ENCODE measurements at regions not wholly inside any gene's neighbourhood (a gene's known extent, or its start where the extent isn't known, plus 50 kb on each side); places are given as distances from the start of the nearest gene placed in this dataset.

DNA sequence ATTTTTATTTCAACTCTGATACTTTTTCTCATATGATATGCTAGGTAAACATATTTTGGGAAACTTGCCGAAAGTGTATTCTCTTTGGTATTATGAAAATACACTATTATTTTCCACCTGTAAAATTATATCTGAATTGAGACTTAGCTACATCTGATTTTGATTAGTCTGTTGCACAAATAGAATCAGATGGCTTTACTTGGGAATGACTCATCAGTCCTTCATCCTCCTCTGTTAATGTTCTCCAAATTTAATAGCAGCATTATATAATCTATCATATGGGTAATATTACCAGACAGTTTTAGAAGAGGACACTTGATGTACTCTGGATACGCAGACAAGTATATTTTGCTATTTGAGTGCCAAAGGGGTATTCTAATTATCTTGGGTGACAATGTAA, 245.3 kb downstream of the CTH start:
- Histone ChIP-seq H3K27ac (ENCODE audit: control insufficient read depth, insufficient read depth) (no peak overlapping the region), H3K4me1 (ENCODE audit: control insufficient read depth, insufficient read depth, low read length) (no peaks in the 10 kb centered on the region), H3K79me2 (ENCODE audit: control insufficient read depth, insufficient read depth, low read length) (no peaks in the 10 kb centered on the region), H2AFZ (ENCODE audit: control insufficient read depth, low read depth, low read length) (no peak overlapping the region), H3K27me3 (replicated peaks in 1 of 2; ENCODE audit: control insufficient read depth in 2 of 2, insufficient read depth in 2 of 2, low read length in 1 of 2) (no peaks in the 10 kb centered on the region), H3K4me2 (ENCODE audit: control insufficient read depth, insufficient read depth) (no peak overlapping the region), H3K36me3 (ENCODE audit: control insufficient read depth in 2 of 2, insufficient read depth in 2 of 2, low read length in 1 of 2) (no peaks in the 10 kb centered on the region), H3K4me3 (no peak overlapping the region), H3K9ac (ENCODE audit: control insufficient read depth, insufficient read depth, low read length) (no peak overlapping the region), H4K20me1 (ENCODE audit: control insufficient read depth, insufficient read depth) (no peaks in the 10 kb centered on the region), H3K9me3 (replicated peaks; ENCODE audit: control insufficient read depth, insufficient read depth, low read length) (no peaks in the 10 kb centered on the region)
- no peak for FAIRE-seq
- no TSS peak for BruUV-seq (replicated peaks)
- in situ Hi-C loops (cut with MboI) = no loop called here
- ChIA-PET SMC1A (ENCODE audit: uncharacterized antibody, unreplicated experiment) (no interaction called here), RAD21 (ENCODE audit: unreplicated experiment) (no interaction called here), CTCF (no interaction called here), POLR2A (no interaction called here)
- intact Hi-C loops (cut with micrococcal nuclease; ENCODE audit: unreplicated experiment) = no loop called here
- WGBS (ENCODE audit: insufficient coverage, insufficient replicate concordance, low lambda C conversion rate, missing lambda C conversion rate) = 67% methylated on average over 2 of the region's 2 CpGs
- no peak for ATAC-seq
- TF ChIP-seq ZNF274 (IDR thresholded peaks at IDR 0.05; ENCODE audit: insufficient read depth, insufficient read length) (no peak), TBL1XR1 (IDR thresholded peaks at IDR 0.05; ENCODE audit: low read depth, low read length) (no peak), IRF4 (IDR thresholded peaks at IDR 0.05; ENCODE audit: low read depth, low read length) (no peak), SUPT20H (IDR thresholded peaks at IDR 0.05; ENCODE audit: borderline replicate concordance, control insufficient read depth, low read depth, low read length) (no peak), CREB1 (IDR thresholded peaks at IDR 0.05; ENCODE audit: low read depth) (no peak), SIN3A (IDR thresholded peaks at IDR 0.05; ENCODE audit: low read depth, low read length) (no peak), ASH2L (IDR thresholded peaks at IDR 0.05; ENCODE audit: borderline replicate concordance, low read depth) (no peak), RB1 (IDR thresholded peaks at IDR 0.05; ENCODE audit: borderline replicate concordance) (no peak)
- TF ChIP-seq, protein P1, sequence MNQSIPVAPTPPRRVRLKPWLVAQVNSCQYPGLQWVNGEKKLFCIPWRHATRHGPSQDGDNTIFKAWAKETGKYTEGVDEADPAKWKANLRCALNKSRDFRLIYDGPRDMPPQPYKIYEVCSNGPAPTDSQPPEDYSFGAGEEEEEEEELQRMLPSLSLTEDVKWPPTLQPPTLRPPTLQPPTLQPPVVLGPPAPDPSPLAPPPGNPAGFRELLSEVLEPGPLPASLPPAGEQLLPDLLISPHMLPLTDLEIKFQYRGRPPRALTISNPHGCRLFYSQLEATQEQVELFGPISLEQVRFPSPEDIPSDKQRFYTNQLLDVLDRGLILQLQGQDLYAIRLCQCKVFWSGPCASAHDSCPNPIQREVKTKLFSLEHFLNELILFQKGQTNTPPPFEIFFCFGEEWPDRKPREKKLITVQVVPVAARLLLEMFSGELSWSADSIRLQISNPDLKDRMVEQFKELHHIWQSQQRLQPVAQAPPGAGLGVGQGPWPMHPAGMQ (IDR thresholded peaks at IDR 0.05; ENCODE audit: borderline replicate concordance) = no peak
- TF ChIP-seq, protein P2, sequence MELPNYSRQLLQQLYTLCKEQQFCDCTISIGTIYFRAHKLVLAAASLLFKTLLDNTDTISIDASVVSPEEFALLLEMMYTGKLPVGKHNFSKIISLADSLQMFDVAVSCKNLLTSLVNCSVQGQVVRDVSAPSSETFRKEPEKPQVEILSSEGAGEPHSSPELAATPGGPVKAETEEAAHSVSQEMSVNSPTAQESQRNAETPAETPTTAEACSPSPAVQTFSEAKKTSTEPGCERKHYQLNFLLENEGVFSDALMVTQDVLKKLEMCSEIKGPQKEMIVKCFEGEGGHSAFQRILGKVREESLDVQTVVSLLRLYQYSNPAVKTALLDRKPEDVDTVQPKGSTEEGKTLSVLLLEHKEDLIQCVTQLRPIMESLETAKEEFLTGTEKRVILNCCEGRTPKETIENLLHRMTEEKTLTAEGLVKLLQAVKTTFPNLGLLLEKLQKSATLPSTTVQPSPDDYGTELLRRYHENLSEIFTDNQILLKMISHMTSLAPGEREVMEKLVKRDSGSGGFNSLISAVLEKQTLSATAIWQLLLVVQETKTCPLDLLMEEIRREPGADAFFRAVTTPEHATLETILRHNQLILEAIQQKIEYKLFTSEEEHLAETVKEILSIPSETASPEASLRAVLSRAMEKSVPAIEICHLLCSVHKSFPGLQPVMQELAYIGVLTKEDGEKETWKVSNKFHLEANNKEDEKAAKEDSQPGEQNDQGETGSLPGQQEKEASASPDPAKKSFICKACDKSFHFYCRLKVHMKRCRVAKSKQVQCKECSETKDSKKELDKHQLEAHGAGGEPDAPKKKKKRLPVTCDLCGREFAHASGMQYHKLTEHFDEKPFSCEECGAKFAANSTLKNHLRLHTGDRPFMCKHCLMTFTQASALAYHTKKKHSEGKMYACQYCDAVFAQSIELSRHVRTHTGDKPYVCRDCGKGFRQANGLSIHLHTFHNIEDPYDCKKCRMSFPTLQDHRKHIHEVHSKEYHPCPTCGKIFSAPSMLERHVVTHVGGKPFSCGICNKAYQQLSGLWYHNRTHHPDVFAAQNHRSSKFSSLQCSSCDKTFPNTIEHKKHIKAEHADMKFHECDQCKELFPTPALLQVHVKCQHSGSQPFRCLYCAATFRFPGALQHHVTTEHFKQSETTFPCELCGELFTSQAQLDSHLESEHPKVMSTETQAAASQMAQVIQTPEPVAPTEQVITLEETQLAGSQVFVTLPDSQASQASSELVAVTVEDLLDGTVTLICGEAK (IDR thresholded peaks at IDR 0.05; ENCODE audit: borderline replicate concordance) = no peak
- TF ChIP-seq, protein P3, sequence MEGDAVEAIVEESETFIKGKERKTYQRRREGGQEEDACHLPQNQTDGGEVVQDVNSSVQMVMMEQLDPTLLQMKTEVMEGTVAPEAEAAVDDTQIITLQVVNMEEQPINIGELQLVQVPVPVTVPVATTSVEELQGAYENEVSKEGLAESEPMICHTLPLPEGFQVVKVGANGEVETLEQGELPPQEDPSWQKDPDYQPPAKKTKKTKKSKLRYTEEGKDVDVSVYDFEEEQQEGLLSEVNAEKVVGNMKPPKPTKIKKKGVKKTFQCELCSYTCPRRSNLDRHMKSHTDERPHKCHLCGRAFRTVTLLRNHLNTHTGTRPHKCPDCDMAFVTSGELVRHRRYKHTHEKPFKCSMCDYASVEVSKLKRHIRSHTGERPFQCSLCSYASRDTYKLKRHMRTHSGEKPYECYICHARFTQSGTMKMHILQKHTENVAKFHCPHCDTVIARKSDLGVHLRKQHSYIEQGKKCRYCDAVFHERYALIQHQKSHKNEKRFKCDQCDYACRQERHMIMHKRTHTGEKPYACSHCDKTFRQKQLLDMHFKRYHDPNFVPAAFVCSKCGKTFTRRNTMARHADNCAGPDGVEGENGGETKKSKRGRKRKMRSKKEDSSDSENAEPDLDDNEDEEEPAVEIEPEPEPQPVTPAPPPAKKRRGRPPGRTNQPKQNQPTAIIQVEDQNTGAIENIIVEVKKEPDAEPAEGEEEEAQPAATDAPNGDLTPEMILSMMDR (IDR thresholded peaks at IDR 0.05 in 2 of 3, conservative IDR thresholded peaks at IDR 0.05 in 1 of 3; ENCODE audit: control insufficient read depth in 2 of 3, extremely low read depth in 1 of 3, insufficient read depth in 1 of 3, low read depth in 3 of 3, low read length in 3 of 3) = no peak
- DNase-seq (ENCODE audit: low read depth, low spot score) = no peak

All from GM12878 (cell line).